H1 (cell line): ENCODE measurements at regions not wholly inside any gene's neighbourhood (a gene's known extent, or its start where the extent isn't known, plus 50 kb on each side); places are given as distances from the start of the nearest gene placed in this dataset.

Experiments
- CTCF ChIA-PET: fragments of 300-600 bp; sonication (Branson Sonifier 250); formaldehyde crosslinking; loops from one replicate; lab custom pipeline; 2021; ENCODE audit not compliant: partially characterized antibody; lab: Charles Lee
- POLR2A ChIA-PET: fragments of 300-600 bp; sonication (Branson Sonifier 250); formaldehyde crosslinking; loops from one replicate; lab custom pipeline; 2021; ENCODE audit warnings: inconsistent platforms; ENCODE audit not compliant: partially characterized antibody; lab: Charles Lee
- DNase-seq, 2 experiments: peaks; one replicate each; pipeline versions ENCODE4 v3.0.0 to v3.0.0-alpha.2; 2010 to 2022; ENCODE audit warnings: low spot score in 2 of 2, low read depth in 1 of 2, mixed read lengths in 1 of 2
- FAIRE-seq: peaks from 2 replicates; lab custom pipeline; 2011; peaks lifted over from hg19 to GRCh38; lab: Jason Lieb, UNC
- H2AFZ ChIP-seq: 2 replicates; pipeline ENCODE4 v1.8.1; 2012; ENCODE audit warnings: low read length, inconsistent platforms
- H2AK5ac ChIP-seq: 2 replicates; pipeline ENCODE4 v1.6.1; 2013; ENCODE audit warnings: low read depth, low read length
- H2BK120ac ChIP-seq: replicated peaks from 2 replicates; pipeline ENCODE3; 2013; ENCODE audit warnings: low read depth, low read length, inconsistent platforms
- H2BK12ac ChIP-seq: 2 replicates; pipeline ENCODE4 v1.6.1; 2013; ENCODE audit warnings: low read depth, low read length
- H2BK15ac ChIP-seq: 2 replicates; pipeline ENCODE4 v1.6.1; 2013; ENCODE audit warnings: low read length
- H2BK20ac ChIP-seq: 2 replicates; pipeline ENCODE4 v1.6.1; 2013; ENCODE audit warnings: low read length
- H2BK5ac ChIP-seq: 2 replicates; pipeline ENCODE4 v1.6.1; 2013; ENCODE audit warnings: low read depth, low read length
- H3K14ac ChIP-seq: 2 replicates; pipeline ENCODE4 v1.6.1; 2013; ENCODE audit warnings: inconsistent platforms; ENCODE audit not compliant: insufficient read length
- H3K18ac ChIP-seq: 2 replicates; pipeline ENCODE4 v1.6.1; 2013; ENCODE audit warnings: low read length; ENCODE audit errors: extremely low read depth
- H3K23ac ChIP-seq: 2 replicates; pipeline ENCODE4 v1.6.1; 2013; ENCODE audit warnings: inconsistent platforms; ENCODE audit not compliant: insufficient read length
- H3K23me2 ChIP-seq: 2 replicates; pipeline ENCODE4 v1.6.1; 2013; ENCODE audit warnings: low read depth, low read length
- H3K27ac ChIP-seq: 2 replicates; pipeline ENCODE4 v1.6.1; 2011; ENCODE audit warnings: low read depth, low read length, inconsistent platforms
- H3K27me3 ChIP-seq, 4 experiments: replicated peaks in 1 of 4; 1 replicate in 1 of 4; 2 replicates in 3 of 4; pipeline versions ENCODE4 v1.6.1 to v1.8.1; 2011 to 2013; ENCODE audit warnings: low read length in 3 of 4, mild to moderate bottlenecking in 3 of 4, inconsistent platforms in 2 of 4, mixed read lengths in 2 of 4, moderate library complexity in 1 of 4; ENCODE audit not compliant: control insufficient read depth in 3 of 4, insufficient read depth in 3 of 4; ENCODE audit errors: extremely low read depth in 1 of 4
- H3K36me3 ChIP-seq, 4 experiments: 2 replicates each; pipeline versions ENCODE4 v1.6.1 to v1.8.1; 2011 to 2013; ENCODE audit warnings: mild to moderate bottlenecking in 4 of 4, low read length in 3 of 4, moderate library complexity in 2 of 4, control low read depth in 1 of 4, inconsistent platforms in 1 of 4; ENCODE audit not compliant: insufficient read depth in 4 of 4, control insufficient read depth in 2 of 4
- H3K4ac ChIP-seq: replicated peaks from 2 replicates; pipeline ENCODE3; 2013; ENCODE audit warnings: low read length, low read depth, mixed read lengths, inconsistent platforms; ENCODE audit not compliant: insufficient read length
- H3K4me1 ChIP-seq, 4 experiments: replicated peaks in 1 of 4; 1 replicate in 1 of 4; 2 replicates in 3 of 4; pipeline versions ENCODE4 v1.6.1 to v1.8.1; 2011 to 2013; ENCODE audit warnings: low read length in 3 of 4, inconsistent platforms in 2 of 4, mixed read lengths in 1 of 4; ENCODE audit not compliant: insufficient read depth in 4 of 4, control insufficient read depth in 3 of 4
- H3K4me2 ChIP-seq, 2 experiments: 2 replicates each; pipeline versions ENCODE4 v1.6.1 to v1.8.1; 2011 to 2013; ENCODE audit warnings: low read depth in 2 of 2, low read length in 2 of 2, control low read depth in 1 of 2, inconsistent platforms in 1 of 2, mild to moderate bottlenecking in 1 of 2; ENCODE audit not compliant: insufficient read depth in 1 of 2
- H3K4me3 ChIP-seq, 4 experiments: fragments of 200-600, 300-600 bp in 1 of 4; sonication (generic), shearing (Covaris generic), sonication (Bioruptor Twin) in 1 of 4; 2 replicates each; pipeline versions ENCODE4 v1.5.1 to v1.8.1; 2011 to 2016; ENCODE audit warnings: low read length in 4 of 4, low read depth in 3 of 4, control low read depth in 2 of 4, inconsistent platforms in 2 of 4, mild to moderate bottlenecking in 2 of 4, mixed read lengths in 1 of 4, moderate library complexity in 1 of 4; ENCODE audit not compliant: insufficient read depth in 2 of 4; ENCODE audit errors: extremely low read depth in 1 of 4
- H3K56ac ChIP-seq: replicated peaks from 2 replicates; pipeline ENCODE3; 2013; ENCODE audit warnings: low read depth, mild to moderate bottlenecking, mixed read lengths, low read length, inconsistent platforms; ENCODE audit not compliant: insufficient read length
- H3K79me1 ChIP-seq: 2 replicates; pipeline ENCODE4 v1.6.1; 2013; ENCODE audit warnings: low read depth, low read length, control low read depth
- H3K79me2 ChIP-seq, 2 experiments: 2 replicates each; pipeline versions ENCODE4 v1.6.1 to v1.8.1; 2012 to 2013; ENCODE audit warnings: low read length in 2 of 2, mild to moderate bottlenecking in 2 of 2, inconsistent platforms in 1 of 2; ENCODE audit not compliant: insufficient read depth in 2 of 2, control insufficient read depth in 1 of 2
- H3K9ac ChIP-seq, 4 experiments: replicated peaks in 1 of 4; 1 replicate in 1 of 4; 2 replicates in 3 of 4; pipeline versions ENCODE4 v1.6.1 to v1.8.1; 2011 to 2013; ENCODE audit warnings: low read depth in 3 of 4, low read length in 3 of 4, control low read depth in 2 of 4, mild to moderate bottlenecking in 2 of 4, moderate library complexity in 2 of 4, inconsistent platforms in 1 of 4; ENCODE audit errors: extremely low read depth in 1 of 4
- H3K9me3 ChIP-seq, 2 experiments: 2 replicates each; pipeline versions ENCODE4 v1.6.1 to v1.8.1; 2012 to 2013; ENCODE audit warnings: mild to moderate bottlenecking in 2 of 2, moderate library complexity in 2 of 2, control low read depth in 1 of 2, inconsistent platforms in 1 of 2, low read depth in 1 of 2, low read length in 1 of 2, mixed read lengths in 1 of 2; ENCODE audit not compliant: insufficient read depth in 2 of 2
- H4K20me1 ChIP-seq, 2 experiments: replicated peaks in 1 of 2; 2 replicates each; pipeline versions ENCODE3 to v1.8.1; 2011 to 2013; ENCODE audit warnings: inconsistent platforms in 2 of 2, low read length in 2 of 2, mild to moderate bottlenecking in 1 of 2; ENCODE audit not compliant: insufficient read depth in 2 of 2, control insufficient read depth in 1 of 2
- H4K5ac ChIP-seq: 2 replicates; pipeline ENCODE4 v1.6.1; 2013; ENCODE audit warnings: low read length, low read depth, mixed read lengths, inconsistent platforms; ENCODE audit not compliant: insufficient read length
- H4K8ac ChIP-seq: 2 replicates; pipeline ENCODE4 v1.8.0; 2013; ENCODE audit warnings: mild to moderate bottlenecking, moderate library complexity, low read length, inconsistent platforms; ENCODE audit not compliant: insufficient read depth; ENCODE audit errors: extremely low read depth
- H4K91ac ChIP-seq: replicated peaks from 2 replicates; pipeline ENCODE3; 2013; ENCODE audit warnings: low read length, mixed read lengths, inconsistent platforms; ENCODE audit not compliant: insufficient read length
- SAP30 ChIP-seq: fragments of 300-600 bp; sonication (generic); IDR thresholded peaks from 2 replicates; pipeline ENCODE4 v1.7.1; 2012; ENCODE audit warnings: low read length, moderate library complexity, mild to moderate bottlenecking, inconsistent platforms; ENCODE audit not compliant: insufficient read depth, insufficient replicate concordance
- TEAD4 ChIP-seq: IDR thresholded peaks from 2 replicates; pipeline ENCODE4 v1.6.1; 2012; ENCODE audit warnings: low read depth, low read length, inconsistent platforms, mixed read lengths
- WGBS, 2 experiments: shearing (Covaris generic) in 1 of 2; methylation state at CpG; one replicate each; pipeline versions ENCODE4 v1.1.6 to v1.1.7; 2013 to 2015; ENCODE audit warnings: low lambda C conversion rate in 2 of 2, mixed read lengths in 2 of 2, inconsistent platforms in 1 of 2, low coverage in 1 of 2, missing lambda C conversion rate in 1 of 2; ENCODE audit not compliant: insufficient replicate concordance in 2 of 2, insufficient coverage in 1 of 2, insufficient read length in 1 of 2; ENCODE audit errors: extremely low coverage in 1 of 2, missing lambda C conversion rate in 1 of 2; 5-methylcytosine and 5-hydroxymethylcytosine counted together
- TF ChIP-seq, protein P1 (sequence below): IDR thresholded peaks from 2 replicates; pipeline ENCODE4 v1.6.1; 2011; ENCODE audit warnings: low read length, improper control_type of control experiment

DNA sequence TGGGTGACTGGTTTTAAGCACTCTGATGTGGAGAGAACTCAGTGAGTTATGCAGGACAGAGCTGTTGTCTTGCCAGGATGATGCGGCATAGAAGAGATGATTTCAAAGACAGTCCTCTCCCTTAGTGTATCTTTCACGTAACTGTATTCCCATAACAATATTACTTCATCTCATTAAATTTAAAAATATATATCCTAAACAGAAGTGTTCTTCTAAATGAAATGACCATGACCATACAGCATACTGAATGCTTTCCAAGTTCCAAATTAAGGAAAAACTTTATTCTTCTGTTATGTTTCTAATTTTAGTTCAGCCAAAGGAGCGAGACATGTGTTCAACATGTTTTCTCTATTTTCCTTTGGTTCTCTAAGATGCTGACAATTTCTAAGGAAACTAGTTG lies 600.1 kb upstream of the FSHR start:
- FAIRE-seq: no peak
- Histone ChIP-seq H2AK5ac (no peak overlapping the region), H3K4me1 (no peaks in the 10 kb centered on the region), H4K91ac (no peak overlapping the region), H3K9ac (no peak overlapping the region), H3K79me1 (no peaks in the 10 kb centered on the region), H3K79me2 (no peaks in the 10 kb centered on the region), H4K8ac (no peak overlapping the region), H3K4ac (no peak overlapping the region), H4K20me1 (no peaks in the 10 kb centered on the region), H2BK15ac (no peak overlapping the region), H3K9me3 (no peaks in the 10 kb centered on the region), H3K23me2 (no peaks in the 10 kb centered on the region), H2BK120ac (no peak overlapping the region), H2BK20ac (no peak overlapping the region), H3K18ac (no peak overlapping the region), H3K4me3 (no peak overlapping the region), H3K27ac (no peak overlapping the region), H3K14ac (no peak overlapping the region), H3K23ac (no peak overlapping the region), H3K36me3 (no peaks in the 10 kb centered on the region), H4K5ac (no peak overlapping the region), H2BK5ac (no peak overlapping the region), H2BK12ac (no peak overlapping the region), H2AFZ (no peak overlapping the region), H3K27me3 (no peaks in the 10 kb centered on the region), H3K4me2 (no peak overlapping the region), H3K56ac (no peak overlapping the region)
- ChIA-PET POLR2A (no interaction called here), CTCF (no interaction called here)
- TF ChIP-seq SAP30 (no peak), TEAD4 (no peak)
- TF ChIP-seq, protein P1, sequence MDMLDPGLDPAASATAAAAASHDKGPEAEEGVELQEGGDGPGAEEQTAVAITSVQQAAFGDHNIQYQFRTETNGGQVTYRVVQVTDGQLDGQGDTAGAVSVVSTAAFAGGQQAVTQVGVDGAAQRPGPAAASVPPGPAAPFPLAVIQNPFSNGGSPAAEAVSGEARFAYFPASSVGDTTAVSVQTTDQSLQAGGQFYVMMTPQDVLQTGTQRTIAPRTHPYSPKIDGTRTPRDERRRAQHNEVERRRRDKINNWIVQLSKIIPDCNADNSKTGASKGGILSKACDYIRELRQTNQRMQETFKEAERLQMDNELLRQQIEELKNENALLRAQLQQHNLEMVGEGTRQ: no peak
- 87% methylated on average over 3 of the region's 3 CpGs; no CpG with 5 or more reads in 1 of the 2 experiments for WGBS, 2 experiments
- DNase-seq: no peak
